ENCODE measurements at regions not wholly inside any gene's neighbourhood (a gene's known extent, or its start where the extent isn't known, plus 50 kb on each side); places are given as distances from the start of the nearest gene placed in this dataset.

DNA sequence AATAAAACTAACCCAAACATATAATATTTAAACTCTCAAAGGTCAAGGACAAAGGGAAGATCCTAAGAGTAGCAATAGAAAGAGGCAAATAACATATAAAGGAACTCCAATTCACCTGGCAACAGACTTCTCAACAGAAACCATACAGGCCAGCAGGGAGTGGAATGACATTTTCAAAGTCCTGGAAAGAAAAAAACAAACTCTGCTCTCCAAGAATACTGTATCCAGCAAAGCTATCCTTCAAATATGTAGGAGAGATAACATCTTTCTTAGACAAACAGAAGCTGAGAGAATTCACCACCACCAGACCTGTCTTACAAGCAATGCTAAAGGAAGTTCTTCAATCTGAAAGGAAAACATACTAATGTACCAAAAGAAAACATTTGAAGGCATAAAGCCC lies 51.5 kb upstream of the TMEM158 start:
- DNase-seq: no peak

- no peak for DNase-seq
These were observed 54.1 kb upstream of the TMEM158 start for GRCh38 chr3:45280232-45280631.

DNA sequence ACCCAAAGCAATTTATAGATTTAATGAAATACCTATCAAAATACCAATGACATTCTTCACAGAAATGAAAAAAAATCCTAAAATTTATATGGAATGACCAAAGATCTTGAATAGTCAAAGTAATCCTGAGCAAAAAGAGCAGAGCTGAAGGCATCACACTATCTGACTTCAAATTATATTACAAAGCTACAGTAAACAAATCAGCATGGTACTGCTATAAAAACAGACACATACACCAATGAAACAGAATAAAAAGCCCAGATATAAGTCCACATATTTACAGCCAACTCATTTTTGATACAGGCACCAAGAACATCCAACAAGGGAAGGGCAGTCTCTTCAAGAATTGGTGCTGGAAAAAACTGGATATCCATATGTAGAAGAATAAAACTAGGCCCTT lies 54.9 kb upstream of the TMEM158 start:
- no peak for DNase-seq

- DNase-seq: no peak
These were observed 57.4 kb upstream of the TMEM158 start for GRCh38 chr3:45283471-45283870.

- DNase-seq: no peak
These were observed 71.2 kb upstream of the TMEM158 start for GRCh38 chr3:45297331-45297730.

DNA sequence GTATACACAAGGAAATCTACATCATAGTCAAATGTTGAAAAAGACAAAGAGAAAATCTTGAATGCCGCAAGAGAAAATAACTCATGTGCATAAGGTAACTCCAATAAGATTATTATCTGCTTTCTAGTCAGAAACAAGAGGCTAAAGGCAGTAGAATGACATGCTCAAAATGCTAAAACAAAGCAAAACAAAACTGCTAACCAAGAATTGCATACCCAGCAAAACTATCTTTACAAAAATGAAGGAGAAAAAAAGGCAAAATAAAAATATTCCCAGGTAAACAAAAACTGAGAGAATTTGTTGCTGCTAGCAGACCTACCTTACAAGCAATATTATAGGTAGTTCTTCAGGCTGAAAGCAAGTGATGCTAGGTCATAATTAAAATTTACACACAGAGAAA lies 76.4 kb upstream of the TMEM158 start:
- DNase-seq: no peak

- DNase-seq: peak; percentile 7
These were observed 80.4 kb upstream of the TMEM158 start for GRCh38 chr3:45306406-45307008.

GRCh38 chr3:45309876-45310275 lies 78.5 kb upstream of the LARS2 start:
- DNase-seq: no peak

GRCh38 chr3:45311327-45311726 lies 77.0 kb upstream of the LARS2 start:
- DNase-seq: no peak

DNA sequence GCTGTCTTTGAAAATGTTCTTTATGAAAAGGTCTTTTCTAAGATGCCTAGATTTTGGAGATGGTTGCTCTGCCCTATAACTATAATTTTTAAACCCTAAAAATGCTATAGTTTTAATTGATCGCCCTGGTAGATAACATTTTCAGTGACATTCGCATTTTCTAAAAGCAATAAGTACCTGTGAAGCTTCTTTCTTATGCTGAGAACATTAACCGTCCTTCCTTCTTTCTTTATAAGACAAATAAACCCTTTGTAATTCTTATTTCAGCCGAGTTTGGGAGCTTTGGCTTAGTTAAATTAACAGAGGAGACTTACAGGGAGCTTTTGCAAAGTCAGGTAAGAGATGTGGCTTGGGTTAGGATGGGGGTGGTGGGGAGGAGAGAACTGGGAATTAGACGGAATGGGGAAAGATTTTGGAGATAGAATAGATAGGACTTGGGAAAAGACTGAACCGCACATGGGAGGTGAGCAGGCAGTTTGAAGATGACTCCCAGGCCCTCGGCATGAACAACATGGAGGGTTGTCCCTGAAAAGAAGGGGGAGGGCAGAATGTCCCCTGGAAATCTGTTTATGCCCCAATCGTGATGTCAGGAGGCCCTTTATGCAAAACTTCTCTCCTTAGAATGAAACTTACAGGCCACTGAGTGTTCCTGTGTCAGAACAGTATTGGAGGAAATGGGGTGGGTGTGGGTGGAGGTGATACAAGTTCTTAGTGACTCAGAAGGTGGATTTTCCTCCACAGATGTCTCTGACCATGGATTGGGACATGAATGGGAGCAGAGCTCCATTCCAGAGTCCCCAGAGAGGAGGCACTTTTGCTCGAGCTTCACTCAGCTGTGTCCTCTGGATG lies 76.2 kb upstream of the LARS2 start:
- no peak for DNase-seq

DNA sequence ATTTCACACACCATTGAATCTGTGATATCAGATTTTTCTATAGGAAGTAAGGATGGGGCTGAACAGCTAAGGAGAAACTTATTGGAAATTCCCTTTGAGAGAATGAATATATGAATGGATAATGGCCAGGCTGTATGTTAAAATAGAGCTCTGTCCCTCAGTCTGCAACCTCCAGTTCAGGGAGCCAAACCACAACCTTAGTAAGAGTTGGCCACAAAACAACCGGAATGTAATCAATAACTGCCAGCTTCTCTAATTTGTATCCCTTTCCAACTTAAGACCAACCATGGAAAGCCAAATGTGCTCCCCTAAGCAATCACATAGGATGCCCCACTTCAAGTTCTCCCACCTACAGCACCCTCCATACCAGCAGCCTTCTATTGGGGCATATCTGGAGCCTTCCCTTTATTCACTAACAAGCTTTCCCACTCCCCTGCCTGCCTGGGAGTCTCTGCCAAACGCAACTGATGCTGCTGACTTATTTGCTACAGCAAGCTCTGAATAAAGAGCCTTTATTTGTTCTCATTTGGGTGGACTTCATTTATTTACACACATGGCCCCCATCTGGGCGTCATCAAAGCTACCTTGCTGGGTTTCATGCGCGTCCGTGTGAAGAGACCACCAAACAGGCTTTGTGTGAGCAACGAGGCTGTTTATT lies 75.4 kb upstream of the LARS2 start:
- no peak for DNase-seq

- no peak for DNase-seq
These were observed 74.5 kb upstream of the LARS2 start for GRCh38 chr3:45313743-45314403.

DNA sequence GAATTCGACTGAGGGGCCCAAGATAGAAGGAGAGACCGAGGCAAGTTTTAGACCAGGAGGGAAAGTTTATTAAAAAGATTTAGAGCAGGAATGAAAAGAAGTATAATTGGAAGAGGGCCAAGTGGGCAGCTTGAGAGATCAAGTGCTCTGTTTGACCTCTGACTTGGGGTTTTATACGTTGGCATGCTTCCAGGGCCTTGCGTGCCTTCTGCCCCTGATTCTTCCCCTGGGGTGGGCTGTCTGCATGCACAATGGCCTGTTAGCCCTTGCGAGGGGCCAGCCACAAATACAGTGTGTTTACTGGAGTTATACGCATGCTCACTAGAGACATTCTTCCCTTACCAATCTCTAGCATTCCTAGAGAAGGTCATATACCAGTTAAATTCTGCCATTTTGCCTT lies 70.7 kb upstream of the LARS2 start:
- DNase-seq: no peak

DNA sequence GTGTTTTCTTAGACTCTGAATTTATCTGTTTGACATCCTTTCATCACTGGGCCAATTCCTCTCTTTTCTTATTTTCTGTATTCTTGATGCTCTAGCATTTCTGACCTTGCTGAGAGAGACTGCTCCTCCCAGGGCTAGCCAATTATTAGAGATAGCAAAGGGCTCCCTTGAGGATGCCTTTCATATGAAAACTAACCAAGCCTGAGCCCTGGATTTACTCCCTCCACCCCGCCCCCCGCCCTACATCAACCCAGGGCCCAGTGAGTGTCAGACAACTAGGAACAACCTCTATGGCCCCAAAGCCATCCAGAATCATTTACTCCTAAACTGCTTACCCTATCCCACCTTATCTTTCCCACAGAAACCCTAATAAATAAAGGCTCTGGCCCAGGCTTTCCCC lies 69.7 kb upstream of the LARS2 start:
- DNase-seq: no peak

GRCh38 chr3:45319231-45319995 lies 69.0 kb upstream of the LARS2 start:
- DNase-seq: no peak

DNA sequence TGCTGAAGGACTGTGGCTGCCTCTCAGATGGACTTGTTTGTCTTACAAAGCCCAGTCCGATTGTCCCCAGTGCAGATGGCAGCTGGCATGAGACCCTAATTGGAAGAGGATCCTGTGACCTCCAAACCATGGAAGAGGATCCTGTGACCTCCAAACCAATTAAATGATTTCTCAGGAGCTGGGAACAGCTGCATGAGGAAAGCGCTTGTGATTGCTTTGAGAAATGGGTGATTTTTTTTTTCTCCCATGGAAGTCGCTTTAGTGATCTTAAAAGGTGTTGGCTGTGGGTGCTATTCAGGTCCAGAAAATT lies 68.4 kb upstream of the LARS2 start:
- no peak for DNase-seq

DNA sequence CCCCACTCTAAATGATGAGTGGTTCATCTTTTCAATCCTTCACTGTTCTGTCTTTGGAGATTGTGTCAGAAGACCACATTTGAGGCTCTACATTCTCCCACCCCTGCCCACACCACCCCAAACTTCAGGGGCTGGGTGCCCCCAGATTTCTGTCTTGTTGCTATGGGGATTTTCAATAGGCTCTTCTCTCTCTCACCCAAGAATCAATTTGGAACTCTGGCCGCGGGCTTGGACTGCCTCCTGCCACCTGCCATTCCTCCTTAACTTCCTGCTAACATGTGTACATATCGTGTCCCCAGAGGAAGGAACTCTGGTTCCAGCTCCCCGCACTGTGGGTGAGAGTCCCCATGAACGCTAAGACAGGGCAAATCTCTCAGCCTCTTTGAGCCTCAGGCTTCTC lies 67.4 kb upstream of the LARS2 start:
- DNase-seq: no peak

- DNase-seq: no peak
These were observed 66.6 kb upstream of the LARS2 start for GRCh38 chr3:45321607-45322391.

DNA sequence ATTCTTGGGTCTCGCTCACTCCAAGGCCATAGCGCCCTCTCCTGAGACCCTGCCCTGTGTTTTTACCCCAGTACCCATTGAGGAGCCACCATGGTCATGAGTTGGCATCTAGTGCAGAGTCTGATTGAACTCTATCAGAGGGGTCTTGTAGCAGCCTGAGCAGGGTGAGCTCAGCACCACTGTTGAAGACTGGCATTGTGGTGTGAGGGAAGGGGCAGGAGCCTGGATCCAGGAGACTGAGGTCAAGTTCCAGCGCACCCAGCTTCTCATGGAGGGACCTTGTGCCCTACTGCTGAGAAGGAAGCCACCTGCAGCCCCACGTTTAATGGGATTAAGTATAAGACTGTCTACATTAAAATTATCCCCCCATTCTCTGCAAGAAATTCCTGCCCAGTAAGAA lies 65.8 kb upstream of the LARS2 start:
- DNase-seq: no peak

GRCh38 chr3:45325676-45326075 lies 62.7 kb upstream of the LARS2 start:
- no peak for DNase-seq

- no peak for DNase-seq
These were observed 58.5 kb upstream of the LARS2 start for GRCh38 chr3:45329761-45330305.

Data from activated gamma-delta T cell (primary cell).